Naive thymus-derived CD4-positive, alpha-beta T cell (primary cell): ENCODE measurements at regions not wholly inside any gene's neighbourhood (a gene's known extent, or its start where the extent isn't known, plus 50 kb on each side); places are given as distances from the start of the nearest gene placed in this dataset.
"Not testable (repeated sequence)": the region's sequence is repeated elsewhere in the genome, so short reads cannot be mapped to it uniquely, and the experiment has no call there.

Experiments
- ATAC-seq: fragments of 150-1000 bp; cut with Tn5 transposase; 2 replicates; pipeline ENCODE4 v1.10.0; 2021; ENCODE audit warnings: mild to moderate bottlenecking, moderate library complexity
- CTCF ChIA-PET: fragments of 350-600 bp; sonication (Branson Sonifier 250); formaldehyde crosslinking; loops from one replicate; lab custom pipeline; 2021; ENCODE audit warnings: antibody characterized with exemption; lab: Charles Lee
- POLR2A ChIA-PET: fragments of 350-600 bp; sonication (Branson Sonifier 250); formaldehyde crosslinking; loops from one replicate; lab custom pipeline; 2021; ENCODE audit warnings: antibody characterized with exemption, inconsistent platforms; lab: Charles Lee
- DNase-seq, 9 donors: peaks; one replicate each; pipeline versions ENCODE4 v3.0.0 to v3.0.0-alpha.2; 2020 to 2022; ENCODE audit warnings: mixed read lengths in 1 of 9
- H3K27ac ChIP-seq: one replicate; pipeline ENCODE4 v1.7.0; 2013; ENCODE audit warnings: mild to moderate bottlenecking, low read depth, low read length, moderate library complexity
- H3K27me3 ChIP-seq, 2 donors: one replicate each; pipeline ENCODE4 v1.7.0; 2013; ENCODE audit warnings: low read length in 2 of 2, mild to moderate bottlenecking in 2 of 2, moderate library complexity in 2 of 2; ENCODE audit not compliant: control insufficient read depth in 2 of 2, insufficient read depth in 2 of 2
- H3K36me3 ChIP-seq, 3 experiments: 1 replicate in 2 of 3; 2 replicates in 1 of 3; pipeline ENCODE4 v1.7.0; 2013; ENCODE audit warnings: low read length in 3 of 3, mild to moderate bottlenecking in 3 of 3, moderate library complexity in 1 of 3; ENCODE audit not compliant: insufficient read depth in 3 of 3, control insufficient read depth in 2 of 3
- H3K4me1 ChIP-seq, 2 donors: one replicate each; pipeline ENCODE4 v1.7.0; 2013; ENCODE audit warnings: low read length in 2 of 2, mild to moderate bottlenecking in 2 of 2, moderate library complexity in 1 of 2; ENCODE audit not compliant: control insufficient read depth in 2 of 2, insufficient read depth in 2 of 2
- H3K4me3 ChIP-seq: 2 replicates; pipeline ENCODE4 v1.7.0; 2013; ENCODE audit warnings: mild to moderate bottlenecking, low read length
- H3K9me3 ChIP-seq, 3 experiments: 1 replicate in 2 of 3; 2 replicates in 1 of 3; pipeline ENCODE4 v1.7.0; 2013; ENCODE audit warnings: low read length in 3 of 3; ENCODE audit not compliant: control insufficient read depth in 2 of 3
- H3K27ac Mint-ChIP-seq, 9 donors: one replicate each; pipeline ENCODE4 v1.8.0; 2020 to 2022; ENCODE audit warnings: mixed read lengths in 9 of 9, mild to moderate bottlenecking in 8 of 9, moderate library complexity in 5 of 9, inconsistent platforms in 2 of 9
- H3K27me3 Mint-ChIP-seq, 5 donors: one replicate each; pipeline ENCODE4 v1.8.0; 2021 to 2022; ENCODE audit warnings: mixed read lengths in 5 of 5, mild to moderate bottlenecking in 1 of 5
- H3K36me3 Mint-ChIP-seq, 5 donors: one replicate each; pipeline ENCODE4 v1.8.0; 2020 to 2022; ENCODE audit warnings: mixed read lengths in 5 of 5, mild to moderate bottlenecking in 3 of 5, inconsistent platforms in 1 of 5
- H3K4me1 Mint-ChIP-seq, 7 donors: one replicate each; pipeline ENCODE4 v1.8.0; 2020 to 2022; ENCODE audit warnings: mixed read lengths in 7 of 7, mild to moderate bottlenecking in 3 of 7, inconsistent platforms in 1 of 7
- H3K4me3 Mint-ChIP-seq, 10 donors: one replicate each; pipeline ENCODE4 v1.8.0; 2020 to 2022; ENCODE audit warnings: mild to moderate bottlenecking in 10 of 10, mixed read lengths in 10 of 10, moderate library complexity in 6 of 10, inconsistent platforms in 2 of 10
- H3K9me3 Mint-ChIP-seq, 11 donors: one replicate each; pipeline ENCODE4 v1.8.0; 2020 to 2022; ENCODE audit warnings: mixed read lengths in 11 of 11, mild to moderate bottlenecking in 4 of 11, inconsistent platforms in 1 of 11, moderate library complexity in 1 of 11
- intact Hi-C, 2 donors: fragments of 100-400 bp; cut with micrococcal nuclease; formaldehyde crosslinking; loops; one replicate each; pipeline ENCODE4 v1.15.1; 2023

- H3K36me3 Mint-ChIP-seq = no peaks in the 10 kb centered on the region
- CTCF ChIA-PET = no interaction called here
- Histone ChIP-seq H3K27me3 (no peaks in the 10 kb centered on the region), H3K4me1 (no peaks in the 10 kb centered on the region), H3K4me3 (no peak overlapping the region), H3K36me3 (no peaks in the 10 kb centered on the region), H3K27ac (no peak overlapping the region), H3K9me3 (no peaks in the 10 kb centered on the region)
- ATAC-seq (no peak), DNase-seq (no peak)
- peaks cover 0 to 33% (median 23%) of the 10 kb centered on the region in 5 donors for H3K27me3 Mint-ChIP-seq
- H3K27ac Mint-ChIP-seq = no peak overlapping the region
- peaks cover 0 to 4% (median 0%) of the 10 kb centered on the region in 11 donors for H3K9me3 Mint-ChIP-seq
- no peak overlapping the region for H3K4me3 Mint-ChIP-seq
- POLR2A ChIA-PET = no interaction called here
- intact Hi-C loops = no loop called here
- H3K4me1 Mint-ChIP-seq = no peaks in the 10 kb centered on the region
These were observed 56.1 kb downstream of the GPR85 start for GRCh38 chr7:113030489-113030888.

- H3K27ac ChIP-seq = no peak overlapping the region
- no peak overlapping the region for H3K4me3 ChIP-seq
- H3K27me3 ChIP-seq = no peaks in the 10 kb centered on the region
- no peaks in the 10 kb centered on the region for H3K36me3 Mint-ChIP-seq
- H3K27ac Mint-ChIP-seq = no peak overlapping the region
- H3K9me3 ChIP-seq = no peaks in the 10 kb centered on the region
- ChIA-PET CTCF (no interaction called here), POLR2A (no interaction called here)
- intact Hi-C loops = no loop called here
- H3K4me1 Mint-ChIP-seq = no peaks in the 10 kb centered on the region
- no peak for DNase-seq
- no peak overlapping the region for H3K4me3 Mint-ChIP-seq
- peaks cover 0 to 47% (median 15%) of the 10 kb centered on the region in 5 donors for H3K27me3 Mint-ChIP-seq
- peaks cover 0 to 10% (median 4%) of the 10 kb centered on the region in 11 donors for H3K9me3 Mint-ChIP-seq
- no peaks in the 10 kb centered on the region for H3K4me1 ChIP-seq
- ATAC-seq = no peak
- H3K36me3 ChIP-seq = no peaks in the 10 kb centered on the region
These were observed 59.7 kb downstream of the GPR85 start for GRCh38 chr7:113026941-113027340.

GRCh38 chr7:113017144-113017857 is 69.3 kb downstream of the GPR85 start:
- H3K4me3 Mint-ChIP-seq, H3K27ac ChIP-seq, H3K27me3 ChIP-seq, H3K9me3 ChIP-seq, ATAC-seq, H3K4me3 ChIP-seq, H3K27me3 Mint-ChIP-seq, H3K4me1 Mint-ChIP-seq, H3K36me3 ChIP-seq, intact Hi-C loops, H3K27ac Mint-ChIP-seq, CTCF ChIA-PET, H3K36me3 Mint-ChIP-seq, H3K4me1 ChIP-seq, POLR2A ChIA-PET, DNase-seq: not testable (repeated sequence)
- H3K9me3 Mint-ChIP-seq = peaks cover 0 to 18% (median 9%) of the 10 kb centered on the region in 11 donors

- intact Hi-C loops = no loop called here
- POLR2A ChIA-PET = no interaction called here
- no peaks in the 10 kb centered on the region for H3K4me1 ChIP-seq
These were observed 71.5 kb downstream of the GPR85 start for GRCh38 chr7:113015034-113015645.

GRCh38 chr7:113013761-113014449 is 72.7 kb downstream of the GPR85 start:
- CTCF ChIA-PET = no interaction called here
- Histone ChIP-seq H3K36me3 (no peaks in the 10 kb centered on the region), H3K27ac (no peak overlapping the region), H3K4me1 (no peaks in the 10 kb centered on the region), H3K27me3 (no peaks in the 10 kb centered on the region), H3K9me3 (no peaks in the 10 kb centered on the region), H3K4me3 (no peak overlapping the region)
- DNase-seq = no peak
- Mint-ChIP-seq H3K27me3 (peaks cover 0 to 7% (median 4%) of the 10 kb centered on the region in 5 donors), H3K4me3 (no peak overlapping the region), H3K4me1 (no peaks in the 10 kb centered on the region), H3K27ac (no peak overlapping the region), H3K9me3 (peaks cover 0 to 26% (median 9%) of the 10 kb centered on the region in 11 donors), H3K36me3 (peaks cover 0 to 6% (median 0%) of the 10 kb centered on the region in 5 donors)
- intact Hi-C loops = no loop called here
- ATAC-seq = no peak
- POLR2A ChIA-PET = no interaction called here

More at GRCh38 chr7:113015034-113015645, 71.5 kb downstream of the GPR85 start:
- H3K36me3 ChIP-seq = no peaks in the 10 kb centered on the region
- no peak overlapping the region for H3K27ac ChIP-seq
- no peak overlapping the region for H3K4me3 Mint-ChIP-seq
- H3K9me3 Mint-ChIP-seq = peaks cover 0 to 26% (median 9%) of the 10 kb centered on the region in 11 donors
- no peak overlapping the region for H3K27ac Mint-ChIP-seq
- no peak overlapping the region for H3K4me3 ChIP-seq
- peaks cover 0 to 4% (median 0%) of the 10 kb centered on the region in 5 donors for H3K27me3 Mint-ChIP-seq
- ATAC-seq = no peak
- CTCF ChIA-PET = no interaction called here
- H3K9me3 ChIP-seq = no peaks in the 10 kb centered on the region
- DNase-seq = no peak
- H3K27me3 ChIP-seq = no peaks in the 10 kb centered on the region
- H3K36me3 Mint-ChIP-seq = peaks cover 0 to 6% (median 0%) of the 10 kb centered on the region in 5 donors
- no peaks in the 10 kb centered on the region for H3K4me1 Mint-ChIP-seq

- H3K36me3 ChIP-seq, ATAC-seq, H3K27ac ChIP-seq, H3K4me3 Mint-ChIP-seq, POLR2A ChIA-PET, H3K9me3 ChIP-seq, H3K27ac Mint-ChIP-seq, DNase-seq, H3K4me1 Mint-ChIP-seq, H3K4me3 ChIP-seq, H3K4me1 ChIP-seq, H3K36me3 Mint-ChIP-seq, CTCF ChIA-PET, intact Hi-C loops, H3K27me3 ChIP-seq: not testable (repeated sequence)
- Mint-ChIP-seq H3K9me3 (peaks cover 0 to 26% (median 9%) of the 10 kb centered on the region in 11 donors), H3K27me3 (peaks cover 0 to 11% (median 4%) of the 10 kb centered on the region in 5 donors)
These were observed 73.8 kb downstream of the GPR85 start for GRCh38 chr7:113012862-113013261.
